Brain microvascular endothelial cell (primary cell): ENCODE measurements at regions not wholly inside any gene's neighbourhood (a gene's known extent, or its start where the extent isn't known, plus 50 kb on each side); places are given as distances from the start of the nearest gene placed in this dataset.

Experiments used
- DNase-seq: peaks from one replicate; pipeline ENCODE4 v3.0.0-alpha.2; 2020
- H3K27ac ChIP-seq: fragments of 250-450 bp; sonication (Bioruptor Pico); 2 replicates; pipeline ENCODE4 v1.5.1; 2020; ENCODE audit warnings: mild to moderate bottlenecking, moderate library complexity
- H3K27me3 ChIP-seq: fragments of 250-450 bp; sonication (Bioruptor Pico); replicated peaks from 2 replicates; pipeline ENCODE4 v1.5.1; 2020; ENCODE audit warnings: mild to moderate bottlenecking
- H3K36me3 ChIP-seq: fragments of 250-450 bp; sonication (Bioruptor Pico); replicated peaks from 2 replicates; pipeline ENCODE4 v1.5.1; 2020; ENCODE audit warnings: mild to moderate bottlenecking
- H3K4me3 ChIP-seq: 2 replicates; pipeline ENCODE4 v1.5.1; 2011; ENCODE audit warnings: low read depth, mild to moderate bottlenecking, control low read depth, low read length, moderate library complexity
- in situ Hi-C: cut with HindIII; loops from 2 replicates; pipeline ENCODE4 v1.10.0; 2017; ENCODE audit warnings: low sequenced_read_pairs, low pct_ligation_motif_present
- TF ChIP-seq, protein P1 (sequence below): IDR thresholded peaks from 2 replicates; pipeline ENCODE4 v1.5.1; 2011; ENCODE audit warnings: low read depth, mild to moderate bottlenecking, moderate library complexity, low read length, control low read depth, inconsistent platforms; ENCODE audit errors: missing control alignments

DNA sequence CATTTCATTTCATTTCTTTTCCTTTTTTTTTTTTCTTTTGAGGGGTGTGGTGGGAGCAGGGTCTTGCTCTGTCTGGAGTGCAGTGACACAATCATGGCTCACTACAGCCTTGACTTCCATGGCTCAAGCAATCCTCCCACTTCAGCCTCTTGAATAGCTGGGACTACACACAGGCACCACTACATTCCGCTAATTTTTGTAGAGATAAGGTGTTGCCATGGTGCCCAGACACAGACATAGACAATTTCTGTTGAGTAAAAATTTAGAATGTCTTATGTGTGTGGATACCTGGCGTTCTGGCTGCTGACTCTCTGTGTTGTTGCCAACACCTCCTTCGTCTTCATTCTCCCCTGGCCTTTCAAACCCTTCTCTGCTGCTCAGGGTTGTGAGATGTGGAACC is 54.0 kb upstream of the PRSS58 start:
- no peak overlapping the region for H3K4me3 ChIP-seq
- no peak for DNase-seq
- in situ Hi-C loops = no loop called here
- H3K36me3 ChIP-seq = no peaks in the 10 kb centered on the region
- TF ChIP-seq, protein P1, sequence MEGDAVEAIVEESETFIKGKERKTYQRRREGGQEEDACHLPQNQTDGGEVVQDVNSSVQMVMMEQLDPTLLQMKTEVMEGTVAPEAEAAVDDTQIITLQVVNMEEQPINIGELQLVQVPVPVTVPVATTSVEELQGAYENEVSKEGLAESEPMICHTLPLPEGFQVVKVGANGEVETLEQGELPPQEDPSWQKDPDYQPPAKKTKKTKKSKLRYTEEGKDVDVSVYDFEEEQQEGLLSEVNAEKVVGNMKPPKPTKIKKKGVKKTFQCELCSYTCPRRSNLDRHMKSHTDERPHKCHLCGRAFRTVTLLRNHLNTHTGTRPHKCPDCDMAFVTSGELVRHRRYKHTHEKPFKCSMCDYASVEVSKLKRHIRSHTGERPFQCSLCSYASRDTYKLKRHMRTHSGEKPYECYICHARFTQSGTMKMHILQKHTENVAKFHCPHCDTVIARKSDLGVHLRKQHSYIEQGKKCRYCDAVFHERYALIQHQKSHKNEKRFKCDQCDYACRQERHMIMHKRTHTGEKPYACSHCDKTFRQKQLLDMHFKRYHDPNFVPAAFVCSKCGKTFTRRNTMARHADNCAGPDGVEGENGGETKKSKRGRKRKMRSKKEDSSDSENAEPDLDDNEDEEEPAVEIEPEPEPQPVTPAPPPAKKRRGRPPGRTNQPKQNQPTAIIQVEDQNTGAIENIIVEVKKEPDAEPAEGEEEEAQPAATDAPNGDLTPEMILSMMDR = no peak
- H3K27me3 ChIP-seq = no peaks in the 10 kb centered on the region
- no peak overlapping the region for H3K27ac ChIP-seq

DNA sequence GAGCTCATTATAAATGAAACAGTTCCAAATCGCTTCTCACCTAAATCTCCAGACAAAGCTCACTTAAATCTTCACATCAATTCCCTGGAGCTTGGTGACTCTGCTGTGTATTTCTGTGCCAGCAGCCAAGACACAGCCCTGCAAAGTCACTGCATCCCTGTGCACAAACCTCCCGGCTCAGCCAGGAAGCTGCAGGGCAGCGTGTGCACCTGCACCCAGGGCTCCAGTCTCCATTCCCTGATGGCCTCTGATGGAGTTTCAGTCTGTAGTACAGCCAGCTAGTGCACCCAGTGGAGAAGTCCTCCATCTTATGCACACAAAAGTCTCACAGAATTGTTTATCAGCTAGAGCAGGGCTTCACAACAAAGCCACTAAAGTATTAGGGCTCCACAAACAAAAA is 51.1 kb upstream of the PRSS58 start:
- TF ChIP-seq, protein P1 = no peak
- Histone ChIP-seq H3K4me3 (no peak overlapping the region), H3K27me3 (no peaks in the 10 kb centered on the region), H3K27ac (no peak overlapping the region), H3K36me3 (no peaks in the 10 kb centered on the region)
- in situ Hi-C loops = no loop called here
- no peak for DNase-seq

DNA sequence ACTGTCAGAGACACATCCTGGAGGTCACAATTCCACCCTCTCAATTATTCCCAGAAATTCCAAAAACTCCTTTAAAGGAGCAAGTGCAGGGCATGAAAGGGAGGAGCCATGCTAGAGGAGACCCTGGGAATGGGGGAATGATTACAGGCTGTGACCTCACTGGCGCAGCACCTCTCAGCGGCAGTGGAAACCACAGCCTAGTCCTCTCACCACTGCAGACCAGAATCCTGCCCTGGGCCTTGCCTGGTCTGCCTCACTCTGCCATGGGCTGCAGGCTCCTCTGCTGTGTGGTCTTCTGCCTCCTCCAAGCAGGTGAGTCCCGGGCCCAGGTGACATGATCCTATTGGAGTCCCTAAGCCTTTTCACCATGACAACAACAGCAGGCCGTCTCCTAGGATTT is 50.5 kb upstream of the PRSS58 start:
- Histone ChIP-seq H3K27ac (no peak overlapping the region), H3K27me3 (no peaks in the 10 kb centered on the region), H3K36me3 (no peaks in the 10 kb centered on the region), H3K4me3 (no peak overlapping the region)
- in situ Hi-C loops = no loop called here
- TF ChIP-seq, protein P1 = no peak
- no peak for DNase-seq
